BLaER1 (cell line): ENCODE measurements at regions not wholly inside any gene's neighbourhood (a gene's known extent, or its start where the extent isn't known, plus 50 kb on each side); places are given as distances from the start of the nearest gene placed in this dataset.

ENCODE experiments used
- H3K27ac ChIP-seq: shearing (Covaris generic); formaldehyde crosslinking; 2 replicates; pipeline ENCODE4 v1.8.1; 2022
- H3K27me3 ChIP-seq: shearing (Covaris generic); formaldehyde crosslinking; 2 replicates; pipeline ENCODE4 v1.8.1; 2022
- H3K36me3 ChIP-seq: shearing (Covaris generic); formaldehyde crosslinking; 2 replicates; pipeline ENCODE4 v1.8.1; 2022
- H3K4me1 ChIP-seq: shearing (Covaris generic); formaldehyde crosslinking; 2 replicates; pipeline ENCODE4 v1.8.1; 2022
- H3K4me2 ChIP-seq: shearing (Covaris generic); formaldehyde crosslinking; 2 replicates; pipeline ENCODE4 v1.8.1; 2022
- H3K4me3 ChIP-seq: shearing (Covaris generic); formaldehyde crosslinking; 2 replicates; pipeline ENCODE4 v1.8.1; 2022
- H3K9ac ChIP-seq: shearing (Covaris generic); formaldehyde crosslinking; 2 replicates; pipeline ENCODE4 v1.8.1; 2022
- H3K9me3 ChIP-seq: shearing (Covaris generic); formaldehyde crosslinking; 2 replicates; pipeline ENCODE4 v1.8.1; 2022
- H4K20me1 ChIP-seq: shearing (Covaris generic); formaldehyde crosslinking; 2 replicates; pipeline ENCODE4 v1.8.1; 2022
- Cebpa-rat ChIP-seq: shearing (Covaris generic); IDR thresholded peaks from 2 replicates; pipeline ENCODE4 v1.8.1; 2022

DNA sequence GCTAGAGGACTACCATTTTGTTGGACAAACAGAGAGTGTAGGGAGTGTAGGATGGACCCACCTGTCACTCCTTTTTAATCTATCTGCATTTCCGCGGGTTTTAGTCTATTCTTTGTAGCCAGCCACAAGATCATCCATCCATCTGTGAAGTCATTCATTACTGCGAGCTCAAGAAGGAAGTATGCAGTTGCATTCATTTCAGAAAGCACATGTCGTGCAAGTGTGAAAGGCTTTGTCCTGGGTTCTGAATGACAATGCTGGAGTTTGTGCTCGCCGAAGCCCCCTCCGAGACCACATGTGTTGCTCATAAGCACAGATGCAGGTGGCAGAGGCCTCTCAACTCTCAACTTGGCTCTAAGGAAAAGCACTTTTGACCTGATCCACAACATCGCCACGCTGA is 70.3 kb upstream of the BASP1 start:
- TF ChIP-seq Cebpa-rat: no peak
- Histone ChIP-seq H3K27ac (no peak overlapping the region), H3K4me1 (no peaks in the 10 kb centered on the region), H3K4me2 (no peak overlapping the region), H3K27me3 (no peaks in the 10 kb centered on the region), H3K9me3 (no peaks in the 10 kb centered on the region), H3K36me3 (no peaks in the 10 kb centered on the region), H4K20me1 (no peaks in the 10 kb centered on the region), H3K4me3 (no peak overlapping the region), H3K9ac (no peak overlapping the region)

DNA sequence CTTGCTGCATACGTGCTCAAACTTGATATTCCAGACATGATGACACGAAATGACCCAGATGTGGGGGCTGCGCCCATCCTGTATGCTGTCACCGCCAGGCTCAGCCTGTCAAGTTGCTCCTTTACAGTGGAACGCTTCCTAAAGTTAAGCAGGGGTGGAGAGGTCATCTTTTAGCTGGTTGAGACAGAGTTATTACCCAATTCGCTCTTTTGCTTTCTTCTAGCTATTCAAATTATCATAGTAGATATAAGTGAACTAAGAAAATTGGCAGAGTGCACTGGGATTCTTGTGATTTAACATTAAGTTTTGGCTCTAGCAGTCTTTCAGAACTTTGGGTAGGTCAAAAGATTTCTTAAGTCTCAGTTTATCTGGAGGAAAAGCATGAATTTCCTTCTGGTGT is 69.8 kb upstream of the BASP1 start:
- TF ChIP-seq Cebpa-rat: no peak
- no peaks in the 10 kb centered on the region for H3K4me1 ChIP-seq
- no peak overlapping the region for H3K9ac ChIP-seq
- no peaks in the 10 kb centered on the region for H3K36me3 ChIP-seq
- no peaks in the 10 kb centered on the region for H4K20me1 ChIP-seq
- H3K9me3 ChIP-seq: no peaks in the 10 kb centered on the region
- H3K27ac ChIP-seq: no peak overlapping the region
- no peak overlapping the region for H3K4me2 ChIP-seq
- H3K27me3 ChIP-seq: no peaks in the 10 kb centered on the region
- no peak overlapping the region for H3K4me3 ChIP-seq

GRCh38 chr5:17148481-17148880 is 69.0 kb upstream of the BASP1 start:
- Histone ChIP-seq H3K9me3 (no peaks in the 10 kb centered on the region), H3K4me2 (no peak overlapping the region), H3K9ac (no peak overlapping the region), H3K27me3 (no peaks in the 10 kb centered on the region), H3K27ac (no peak overlapping the region), H3K4me3 (no peak overlapping the region), H4K20me1 (no peaks in the 10 kb centered on the region), H3K4me1 (no peaks in the 10 kb centered on the region), H3K36me3 (no peaks in the 10 kb centered on the region)
- TF ChIP-seq Cebpa-rat: no peak

DNA sequence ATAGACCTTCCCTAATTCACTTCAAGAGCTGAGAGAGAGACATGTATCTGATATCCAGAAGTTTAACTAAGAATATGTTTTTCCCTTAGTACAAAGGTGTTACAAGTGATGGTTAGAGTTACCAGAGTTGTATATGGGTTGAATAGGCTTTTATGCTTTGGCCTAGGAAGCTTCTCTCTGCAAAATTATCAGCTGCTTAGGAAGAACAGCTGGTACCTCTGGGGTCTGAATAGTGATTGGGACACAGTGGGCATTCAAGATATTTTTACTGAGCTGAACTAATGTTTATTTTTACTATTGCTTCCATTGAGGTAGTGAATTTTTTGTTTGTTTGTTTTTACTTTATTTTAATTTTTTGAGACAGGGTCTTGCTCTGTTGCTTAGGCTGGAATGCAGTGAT is 67.6 kb upstream of the BASP1 start:
- Histone ChIP-seq H4K20me1 (no peaks in the 10 kb centered on the region), H3K27me3 (no peaks in the 10 kb centered on the region), H3K9ac (no peak overlapping the region), H3K36me3 (no peaks in the 10 kb centered on the region), H3K27ac (no peak overlapping the region), H3K4me3 (no peak overlapping the region), H3K4me1 (no peaks in the 10 kb centered on the region), H3K9me3 (no peaks in the 10 kb centered on the region), H3K4me2 (no peak overlapping the region)
- no peak for TF ChIP-seq Cebpa-rat

- no peak overlapping the region for H3K4me2 ChIP-seq
- no peaks in the 10 kb centered on the region for H3K27me3 ChIP-seq
- H3K4me1 ChIP-seq: no peaks in the 10 kb centered on the region
- H3K36me3 ChIP-seq: no peaks in the 10 kb centered on the region
- no peaks in the 10 kb centered on the region for H3K9me3 ChIP-seq
- H4K20me1 ChIP-seq: no peaks in the 10 kb centered on the region
- H3K4me3 ChIP-seq: no peak overlapping the region
- H3K27ac ChIP-seq: no peak overlapping the region
- no peak for TF ChIP-seq Cebpa-rat
- H3K9ac ChIP-seq: no peak overlapping the region
These were observed 66.9 kb upstream of the BASP1 start for GRCh38 chr5:17150531-17150930.

DNA sequence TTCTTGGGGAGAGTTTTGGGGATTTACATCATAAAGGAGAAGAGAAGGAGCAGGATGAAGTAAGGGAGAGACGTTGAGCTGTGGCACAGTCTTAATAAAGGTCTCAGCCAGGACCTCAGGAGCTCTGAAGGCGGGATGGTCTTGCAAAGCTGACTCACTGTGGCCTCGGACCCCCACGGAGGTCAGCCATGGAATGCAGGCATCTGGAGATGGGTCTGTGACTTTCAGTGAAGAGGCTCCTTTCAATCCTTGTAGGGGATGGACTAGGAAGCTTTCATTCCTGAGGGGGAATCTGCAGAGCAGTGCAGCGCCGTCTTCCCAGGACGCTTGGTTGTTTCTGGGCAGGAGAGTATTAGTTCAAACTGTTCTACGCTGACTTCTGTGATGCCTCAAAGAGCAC is 65.7 kb upstream of the BASP1 start:
- no peaks in the 10 kb centered on the region for H3K4me1 ChIP-seq
- H3K27ac ChIP-seq: no peak overlapping the region
- no peak overlapping the region for H3K4me2 ChIP-seq
- TF ChIP-seq Cebpa-rat: no peak
- no peaks in the 10 kb centered on the region for H3K9me3 ChIP-seq
- H3K36me3 ChIP-seq: no peaks in the 10 kb centered on the region
- no peak overlapping the region for H3K4me3 ChIP-seq
- H4K20me1 ChIP-seq: no peaks in the 10 kb centered on the region
- H3K9ac ChIP-seq: no peak overlapping the region
- H3K27me3 ChIP-seq: no peaks in the 10 kb centered on the region

- peaks cover 11% of the 10 kb centered on the region for H3K4me1 ChIP-seq
- no peak overlapping the region for H3K9ac ChIP-seq
- no peak overlapping the region for H3K27ac ChIP-seq
- no peak overlapping the region for H3K4me3 ChIP-seq
- TF ChIP-seq Cebpa-rat: no peak
- H3K9me3 ChIP-seq: no peaks in the 10 kb centered on the region
- H3K36me3 ChIP-seq: no peaks in the 10 kb centered on the region
- no peaks in the 10 kb centered on the region for H3K27me3 ChIP-seq
- H4K20me1 ChIP-seq: no peaks in the 10 kb centered on the region
- H3K4me2 ChIP-seq: no peak overlapping the region
These were observed 63.0 kb upstream of the BASP1 start for GRCh38 chr5:17154211-17154996.

DNA sequence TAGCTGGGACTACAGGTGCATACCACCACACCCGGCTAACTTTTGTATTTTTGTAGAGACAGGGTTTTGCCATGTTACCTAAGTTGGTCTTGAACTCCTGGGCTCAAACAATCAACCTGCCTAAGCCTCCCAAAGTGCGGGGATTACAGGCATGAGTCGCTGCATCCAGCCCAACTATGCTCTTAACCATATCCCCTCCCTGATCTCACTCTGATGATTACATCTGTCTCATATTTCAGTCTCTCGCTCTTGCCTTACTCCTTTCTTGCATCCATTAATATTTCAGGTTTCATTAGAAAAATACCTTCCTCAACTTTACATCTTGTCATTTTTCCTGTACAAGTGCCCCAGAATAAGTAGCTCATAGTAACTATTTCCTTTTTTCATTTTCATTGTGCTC is 61.0 kb upstream of the BASP1 start:
- H3K36me3 ChIP-seq: no peaks in the 10 kb centered on the region
- H3K27ac ChIP-seq: no peak overlapping the region
- H3K9me3 ChIP-seq: no peaks in the 10 kb centered on the region
- H3K4me1 ChIP-seq: peaks cover 25% of the 10 kb centered on the region
- TF ChIP-seq Cebpa-rat: no peak
- no peak overlapping the region for H3K9ac ChIP-seq
- no peaks in the 10 kb centered on the region for H3K27me3 ChIP-seq
- no peak overlapping the region for H3K4me3 ChIP-seq
- no peak overlapping the region for H3K4me2 ChIP-seq
- no peaks in the 10 kb centered on the region for H4K20me1 ChIP-seq

DNA sequence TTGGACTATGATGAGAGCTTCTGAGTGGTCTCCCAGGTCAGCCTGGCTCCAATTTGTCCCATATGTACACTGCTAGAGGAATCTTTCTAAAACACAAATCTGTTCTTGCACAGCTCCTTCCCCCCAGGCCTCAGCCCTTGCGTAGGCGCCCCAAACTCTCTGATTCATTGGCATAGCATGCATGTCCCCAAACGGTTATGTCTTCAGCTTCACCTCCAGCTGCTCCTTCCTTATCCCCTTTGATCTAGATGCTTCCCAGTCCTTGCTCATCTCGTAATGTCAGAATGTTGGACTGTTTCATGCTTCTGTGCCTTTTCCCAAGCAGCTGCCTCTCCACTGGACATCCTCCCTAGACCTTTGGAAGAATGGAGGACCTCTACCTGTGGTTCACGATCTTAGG is 60.1 kb upstream of the BASP1 start:
- Histone ChIP-seq H3K4me1 (peaks cover 25% of the 10 kb centered on the region), H4K20me1 (no peaks in the 10 kb centered on the region), H3K4me3 (no peak overlapping the region), H3K9me3 (peaks cover 3% of the 10 kb centered on the region; the same call in 1 of the 2 replicates), H3K36me3 (no peaks in the 10 kb centered on the region), H3K27ac (no peak overlapping the region), H3K4me2 (no peak overlapping the region), H3K9ac (no peak overlapping the region), H3K27me3 (no peaks in the 10 kb centered on the region)
- no peak for TF ChIP-seq Cebpa-rat

- H3K9ac ChIP-seq: no peak overlapping the region
- peaks cover 25% of the 10 kb centered on the region for H3K4me1 ChIP-seq
- peak overlapping the region; percentile 53 for H3K4me2 ChIP-seq
- H3K36me3 ChIP-seq: no peaks in the 10 kb centered on the region
- H3K9me3 ChIP-seq: peaks cover 8% of the 10 kb centered on the region; the same call in 1 of the 2 replicates
- no peak overlapping the region for H3K27ac ChIP-seq
- 0 out of 2 replicates have a peak, but pooled peaks have one; percentile 38 for TF ChIP-seq Cebpa-rat
- H3K4me3 ChIP-seq: no peak overlapping the region
- no peaks in the 10 kb centered on the region for H4K20me1 ChIP-seq
- no peaks in the 10 kb centered on the region for H3K27me3 ChIP-seq
These were observed 59.4 kb upstream of the BASP1 start for GRCh38 chr5:17157916-17158529.
